ENCODE measurements at regions not wholly inside any gene's neighbourhood (a gene's known extent, or its start where the extent isn't known, plus 50 kb on each side); places are given as distances from the start of the nearest gene placed in this dataset.

DNA sequence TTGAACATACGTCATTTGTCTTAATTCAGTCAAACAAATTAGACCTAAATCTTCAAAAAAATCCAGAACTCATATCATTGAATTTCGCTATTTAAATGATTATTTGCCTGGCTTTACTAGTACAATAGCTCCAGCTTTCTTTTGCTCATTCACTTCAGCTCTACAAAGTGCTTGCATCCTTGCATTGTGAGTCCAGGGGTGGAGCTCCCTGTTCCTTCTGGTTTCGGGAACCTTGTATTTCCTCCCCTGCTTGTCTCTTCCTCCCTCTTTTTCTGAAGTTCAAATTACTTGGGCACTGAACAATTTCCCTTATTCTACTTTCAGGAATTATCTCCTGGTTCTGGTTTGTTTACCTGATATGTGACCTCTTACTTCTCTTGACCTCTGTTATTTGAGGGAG is 58.1 kb upstream of the KITLG start:
- H3K27me3 Mint-ChIP-seq, result no peaks in the 10 kb centered on the region
- H3K36me3 Mint-ChIP-seq, result no peaks in the 10 kb centered on the region
- DNase-seq (ENCODE audit: extremely low spot score, unreplicated experiment), result no peak
- H3K4me3 Mint-ChIP-seq, result no peak overlapping the region
- no peaks in the 10 kb centered on the region for H3K9me3 Mint-ChIP-seq
- H3K4me1 Mint-ChIP-seq (ENCODE audit: unreplicated experiment), result peaks cover 10% of the 10 kb centered on the region
- no peak overlapping the region for H3K27ac Mint-ChIP-seq
- TF ChIP-seq, protein P1, sequence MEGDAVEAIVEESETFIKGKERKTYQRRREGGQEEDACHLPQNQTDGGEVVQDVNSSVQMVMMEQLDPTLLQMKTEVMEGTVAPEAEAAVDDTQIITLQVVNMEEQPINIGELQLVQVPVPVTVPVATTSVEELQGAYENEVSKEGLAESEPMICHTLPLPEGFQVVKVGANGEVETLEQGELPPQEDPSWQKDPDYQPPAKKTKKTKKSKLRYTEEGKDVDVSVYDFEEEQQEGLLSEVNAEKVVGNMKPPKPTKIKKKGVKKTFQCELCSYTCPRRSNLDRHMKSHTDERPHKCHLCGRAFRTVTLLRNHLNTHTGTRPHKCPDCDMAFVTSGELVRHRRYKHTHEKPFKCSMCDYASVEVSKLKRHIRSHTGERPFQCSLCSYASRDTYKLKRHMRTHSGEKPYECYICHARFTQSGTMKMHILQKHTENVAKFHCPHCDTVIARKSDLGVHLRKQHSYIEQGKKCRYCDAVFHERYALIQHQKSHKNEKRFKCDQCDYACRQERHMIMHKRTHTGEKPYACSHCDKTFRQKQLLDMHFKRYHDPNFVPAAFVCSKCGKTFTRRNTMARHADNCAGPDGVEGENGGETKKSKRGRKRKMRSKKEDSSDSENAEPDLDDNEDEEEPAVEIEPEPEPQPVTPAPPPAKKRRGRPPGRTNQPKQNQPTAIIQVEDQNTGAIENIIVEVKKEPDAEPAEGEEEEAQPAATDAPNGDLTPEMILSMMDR (conservative IDR thresholded peaks at IDR 0.05), result no peak

DNA sequence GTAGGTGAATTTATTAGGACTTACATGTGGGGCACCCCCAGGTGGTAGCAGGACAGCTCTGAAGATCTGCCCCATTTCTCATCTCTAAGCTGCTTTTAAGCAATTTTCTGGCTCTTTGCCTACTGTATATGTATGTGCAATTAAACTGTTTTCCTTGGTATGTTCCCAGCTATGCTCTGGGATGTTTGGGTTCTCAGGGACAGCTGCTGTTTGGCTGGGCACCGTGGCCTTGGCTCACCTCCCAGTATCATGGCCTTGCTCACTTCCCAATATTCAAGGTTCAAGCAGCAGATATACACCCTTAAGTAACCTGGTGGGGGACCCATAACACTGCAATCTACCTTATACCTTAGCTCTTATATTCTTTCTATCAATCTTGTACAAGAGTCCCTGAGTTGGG is 53.7 kb upstream of the KITLG start:
- peaks cover 4% of the 10 kb centered on the region for H3K4me1 Mint-ChIP-seq (ENCODE audit: unreplicated experiment)
- H3K36me3 Mint-ChIP-seq, result no peaks in the 10 kb centered on the region
- no peaks in the 10 kb centered on the region for H3K27me3 Mint-ChIP-seq
- no peak overlapping the region for H3K4me3 Mint-ChIP-seq
- TF ChIP-seq, protein P1 (conservative IDR thresholded peaks at IDR 0.05), result no peak
- H3K27ac Mint-ChIP-seq, result no peak overlapping the region
- H3K9me3 Mint-ChIP-seq, result no peaks in the 10 kb centered on the region
- DNase-seq (ENCODE audit: extremely low spot score, unreplicated experiment), result no peak

DNA sequence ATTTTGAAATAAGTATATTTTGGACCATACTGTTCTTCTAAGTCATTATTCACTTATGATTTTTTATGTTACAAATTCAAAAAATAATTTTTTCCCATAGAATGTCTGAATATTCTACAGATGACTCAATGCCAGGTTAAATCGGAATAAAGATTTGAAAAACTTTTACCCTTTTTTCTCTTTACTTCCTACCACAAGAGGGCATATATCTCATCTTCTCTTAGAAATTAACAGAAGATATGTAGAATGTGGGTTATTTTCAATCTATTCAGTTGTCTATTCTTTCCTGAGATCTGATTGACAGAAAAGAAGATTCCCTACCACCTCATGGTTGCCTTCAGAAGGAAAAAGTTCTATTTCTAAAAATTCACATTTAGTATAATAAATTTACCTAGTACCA is 53.0 kb upstream of the KITLG start:
- H3K9me3 Mint-ChIP-seq, result no peaks in the 10 kb centered on the region
- TF ChIP-seq, protein P1 (conservative IDR thresholded peaks at IDR 0.05), result peak; percentile 66
- H3K27ac Mint-ChIP-seq, result no peak overlapping the region
- H3K27me3 Mint-ChIP-seq, result no peaks in the 10 kb centered on the region
- peaks cover under 1% of the 10 kb centered on the region for H3K4me1 Mint-ChIP-seq (ENCODE audit: unreplicated experiment)
- DNase-seq (ENCODE audit: extremely low spot score, unreplicated experiment), result no peak
- H3K36me3 Mint-ChIP-seq, result no peaks in the 10 kb centered on the region
- H3K4me3 Mint-ChIP-seq, result no peak overlapping the region

DNA sequence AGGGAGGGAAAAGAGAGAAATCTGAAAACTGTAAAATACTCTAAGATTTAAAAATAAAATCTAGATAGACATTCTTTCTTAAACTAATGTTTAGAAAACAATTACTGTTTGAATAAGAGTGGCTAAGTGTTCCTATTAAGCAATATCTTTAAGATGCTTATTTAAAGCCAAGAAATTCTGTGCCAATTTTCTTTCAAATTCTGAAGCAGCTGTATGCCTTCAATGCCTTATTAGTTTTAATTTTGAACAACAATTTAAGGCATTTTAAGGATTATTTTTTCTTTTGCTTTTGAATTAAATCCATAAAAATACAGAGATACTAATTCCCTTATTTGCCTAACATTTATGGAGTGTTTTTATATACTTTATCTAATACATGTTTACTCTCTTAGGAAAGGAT is 50.3 kb upstream of the KITLG start:
- TF ChIP-seq, protein P1 (conservative IDR thresholded peaks at IDR 0.05), result no peak
- peaks cover 3% of the 10 kb centered on the region for H3K4me1 Mint-ChIP-seq (ENCODE audit: unreplicated experiment)
- no peak for DNase-seq (ENCODE audit: extremely low spot score, unreplicated experiment)
- no peak overlapping the region for H3K4me3 Mint-ChIP-seq
- H3K9me3 Mint-ChIP-seq, result no peaks in the 10 kb centered on the region
- H3K36me3 Mint-ChIP-seq, result no peaks in the 10 kb centered on the region
- H3K27ac Mint-ChIP-seq, result no peak overlapping the region
- H3K27me3 Mint-ChIP-seq, result no peaks in the 10 kb centered on the region
